ENCODE measurements at regions not wholly inside any gene's neighbourhood (a gene's known extent, or its start where the extent isn't known, plus 50 kb on each side); places are given as distances from the start of the nearest gene placed in this dataset.

DNA sequence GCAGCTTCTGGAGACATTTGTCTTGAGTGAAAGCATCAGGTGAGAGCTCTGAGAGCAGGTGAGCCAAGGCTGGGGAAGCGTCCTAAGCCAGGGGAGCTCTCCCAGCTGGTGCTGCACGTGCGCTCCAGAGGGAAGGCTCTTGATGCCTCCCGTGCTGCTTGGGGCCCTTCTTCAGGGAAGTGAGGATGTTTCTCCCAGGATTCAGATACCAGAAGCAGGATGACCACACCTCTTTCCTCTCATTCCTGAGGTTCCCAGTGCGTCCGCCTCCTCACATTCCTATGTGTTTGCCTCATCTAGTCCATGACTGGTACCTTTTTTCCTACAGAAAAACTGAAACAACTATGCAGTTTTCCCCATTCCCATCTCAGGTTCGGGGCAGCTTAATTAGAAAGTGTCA lies 231.0 kb upstream of the IRS2 start:
- TF ChIP-seq, protein P1, sequence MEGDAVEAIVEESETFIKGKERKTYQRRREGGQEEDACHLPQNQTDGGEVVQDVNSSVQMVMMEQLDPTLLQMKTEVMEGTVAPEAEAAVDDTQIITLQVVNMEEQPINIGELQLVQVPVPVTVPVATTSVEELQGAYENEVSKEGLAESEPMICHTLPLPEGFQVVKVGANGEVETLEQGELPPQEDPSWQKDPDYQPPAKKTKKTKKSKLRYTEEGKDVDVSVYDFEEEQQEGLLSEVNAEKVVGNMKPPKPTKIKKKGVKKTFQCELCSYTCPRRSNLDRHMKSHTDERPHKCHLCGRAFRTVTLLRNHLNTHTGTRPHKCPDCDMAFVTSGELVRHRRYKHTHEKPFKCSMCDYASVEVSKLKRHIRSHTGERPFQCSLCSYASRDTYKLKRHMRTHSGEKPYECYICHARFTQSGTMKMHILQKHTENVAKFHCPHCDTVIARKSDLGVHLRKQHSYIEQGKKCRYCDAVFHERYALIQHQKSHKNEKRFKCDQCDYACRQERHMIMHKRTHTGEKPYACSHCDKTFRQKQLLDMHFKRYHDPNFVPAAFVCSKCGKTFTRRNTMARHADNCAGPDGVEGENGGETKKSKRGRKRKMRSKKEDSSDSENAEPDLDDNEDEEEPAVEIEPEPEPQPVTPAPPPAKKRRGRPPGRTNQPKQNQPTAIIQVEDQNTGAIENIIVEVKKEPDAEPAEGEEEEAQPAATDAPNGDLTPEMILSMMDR (conservative IDR thresholded peaks at IDR 0.05; ENCODE audit: low read length) = no peak
- no peak for TF ChIP-seq EZH2phosphoT487 (IDR thresholded peaks at IDR 0.05; ENCODE audit: borderline replicate concordance, low read depth, low read length)
